ENCODE measurements at regions not wholly inside any gene's neighbourhood (a gene's known extent, or its start where the extent isn't known, plus 50 kb on each side); places are given as distances from the start of the nearest gene placed in this dataset.

DNA sequence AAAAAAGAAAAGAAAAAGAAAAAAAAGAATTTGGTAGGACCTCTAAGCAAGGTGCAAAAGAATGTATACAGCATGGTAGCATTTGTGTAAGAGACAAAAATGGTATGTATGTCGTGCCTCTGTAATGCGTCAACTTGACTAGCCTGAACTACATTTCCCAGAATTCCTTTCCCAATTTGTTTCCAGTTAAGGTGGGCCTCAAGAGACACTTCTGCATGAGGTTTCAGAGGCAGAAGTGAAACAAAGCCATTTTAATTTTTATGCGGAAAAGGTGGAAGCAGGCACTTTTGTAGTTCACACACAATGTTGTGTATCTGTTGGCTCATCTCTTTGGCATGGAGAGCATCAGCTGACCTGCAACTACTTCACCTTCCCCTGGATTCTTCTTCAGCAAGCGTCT, 56.5 kb upstream of the PAPOLG start:
- TF ChIP-seq, protein P1, sequence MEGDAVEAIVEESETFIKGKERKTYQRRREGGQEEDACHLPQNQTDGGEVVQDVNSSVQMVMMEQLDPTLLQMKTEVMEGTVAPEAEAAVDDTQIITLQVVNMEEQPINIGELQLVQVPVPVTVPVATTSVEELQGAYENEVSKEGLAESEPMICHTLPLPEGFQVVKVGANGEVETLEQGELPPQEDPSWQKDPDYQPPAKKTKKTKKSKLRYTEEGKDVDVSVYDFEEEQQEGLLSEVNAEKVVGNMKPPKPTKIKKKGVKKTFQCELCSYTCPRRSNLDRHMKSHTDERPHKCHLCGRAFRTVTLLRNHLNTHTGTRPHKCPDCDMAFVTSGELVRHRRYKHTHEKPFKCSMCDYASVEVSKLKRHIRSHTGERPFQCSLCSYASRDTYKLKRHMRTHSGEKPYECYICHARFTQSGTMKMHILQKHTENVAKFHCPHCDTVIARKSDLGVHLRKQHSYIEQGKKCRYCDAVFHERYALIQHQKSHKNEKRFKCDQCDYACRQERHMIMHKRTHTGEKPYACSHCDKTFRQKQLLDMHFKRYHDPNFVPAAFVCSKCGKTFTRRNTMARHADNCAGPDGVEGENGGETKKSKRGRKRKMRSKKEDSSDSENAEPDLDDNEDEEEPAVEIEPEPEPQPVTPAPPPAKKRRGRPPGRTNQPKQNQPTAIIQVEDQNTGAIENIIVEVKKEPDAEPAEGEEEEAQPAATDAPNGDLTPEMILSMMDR (IDR thresholded peaks at IDR 0.05), result no peak
- no peak for TF ChIP-seq EZH2 (IDR thresholded peaks at IDR 0.05; ENCODE audit: borderline replicate concordance, insufficient read depth, low read depth, low read length, poor library complexity, severe bottlenecking)
